ENCODE measurements at regions not wholly inside any gene's neighbourhood (a gene's known extent, or its start where the extent isn't known, plus 50 kb on each side); places are given as distances from the start of the nearest gene placed in this dataset.
"Not testable (repeated sequence)": the region's sequence is repeated elsewhere in the genome, so short reads cannot be mapped to it uniquely, and the experiment has no call there.

GRCh38 chr2:212858496-212858895, 292.9 kb downstream of the IKZF2 start:
- DNase-seq: no peak

GRCh38 chr2:212854771-212855170, 296.6 kb downstream of the IKZF2 start:
- DNase-seq: no peak

GRCh38 chr2:212854116-212854515, 297.3 kb downstream of the IKZF2 start:
- DNase-seq: no peak

GRCh38 chr2:212845941-212846340, 305.5 kb downstream of the IKZF2 start:
- no peak for DNase-seq

- DNase-seq: no peak
Measured at GRCh38 chr2:212843409-212844199, 305.0 kb upstream of the ERBB4 start.

- no peak for DNase-seq
Measured at GRCh38 chr2:212842544-212843185, 304.1 kb upstream of the ERBB4 start.

GRCh38 chr2:212841460-212841859, 302.9 kb upstream of the ERBB4 start:
- no peak for DNase-seq

GRCh38 chr2:212832211-212833195, 293.9 kb upstream of the ERBB4 start:
- no peak for DNase-seq

- DNase-seq: no peak
Measured at GRCh38 chr2:212831671-212832199, 293.1 kb upstream of the ERBB4 start.

- DNase-seq: no peak
Measured at GRCh38 chr2:212816267-212816666, 277.7 kb upstream of the ERBB4 start.

GRCh38 chr2:212815453-212815852, 276.9 kb upstream of the ERBB4 start:
- no peak for DNase-seq

- DNase-seq: no peak
Measured at GRCh38 chr2:212814941-212815340, 276.3 kb upstream of the ERBB4 start.

GRCh38 chr2:212811921-212812320, 273.3 kb upstream of the ERBB4 start:
- DNase-seq: no peak

GRCh38 chr2:212811036-212811805, 272.6 kb upstream of the ERBB4 start:
- DNase-seq: no peak

- no peak for DNase-seq
Measured at GRCh38 chr2:212797484-212798205, 259.0 kb upstream of the ERBB4 start.

- no peak for DNase-seq
Measured at GRCh38 chr2:212794471-212794870, 255.9 kb upstream of the ERBB4 start.

- no peak for DNase-seq
Measured at GRCh38 chr2:212791569-212791968, 253.0 kb upstream of the ERBB4 start.

GRCh38 chr2:212786088-212786487, 247.5 kb upstream of the ERBB4 start:
- DNase-seq: not testable (repeated sequence)

GRCh38 chr2:212777020-212777491, 238.5 kb upstream of the ERBB4 start:
- DNase-seq: no peak

GRCh38 chr2:212773808-212774339, 235.3 kb upstream of the ERBB4 start:
- no peak for DNase-seq

- no peak for DNase-seq
Measured at GRCh38 chr2:212770240-212770639, 231.6 kb upstream of the ERBB4 start.
